ENCODE measurements at regions not wholly inside any gene's neighbourhood (a gene's known extent, or its start where the extent isn't known, plus 50 kb on each side); places are given as distances from the start of the nearest gene placed in this dataset.
"Not testable (repeated sequence)": the region's sequence is repeated elsewhere in the genome, so short reads cannot be mapped to it uniquely, and the experiment has no call there.

GRCh38 chr5:87735923-87736322, 323.2 kb upstream of the CCNH start:
- H3K4me3 ChIP-seq (ENCODE audit: control insufficient read depth, low read depth, low read length): no peak overlapping the region
- DNase-seq (ENCODE audit: low read depth): no peak
- TF ChIP-seq, protein P1, sequence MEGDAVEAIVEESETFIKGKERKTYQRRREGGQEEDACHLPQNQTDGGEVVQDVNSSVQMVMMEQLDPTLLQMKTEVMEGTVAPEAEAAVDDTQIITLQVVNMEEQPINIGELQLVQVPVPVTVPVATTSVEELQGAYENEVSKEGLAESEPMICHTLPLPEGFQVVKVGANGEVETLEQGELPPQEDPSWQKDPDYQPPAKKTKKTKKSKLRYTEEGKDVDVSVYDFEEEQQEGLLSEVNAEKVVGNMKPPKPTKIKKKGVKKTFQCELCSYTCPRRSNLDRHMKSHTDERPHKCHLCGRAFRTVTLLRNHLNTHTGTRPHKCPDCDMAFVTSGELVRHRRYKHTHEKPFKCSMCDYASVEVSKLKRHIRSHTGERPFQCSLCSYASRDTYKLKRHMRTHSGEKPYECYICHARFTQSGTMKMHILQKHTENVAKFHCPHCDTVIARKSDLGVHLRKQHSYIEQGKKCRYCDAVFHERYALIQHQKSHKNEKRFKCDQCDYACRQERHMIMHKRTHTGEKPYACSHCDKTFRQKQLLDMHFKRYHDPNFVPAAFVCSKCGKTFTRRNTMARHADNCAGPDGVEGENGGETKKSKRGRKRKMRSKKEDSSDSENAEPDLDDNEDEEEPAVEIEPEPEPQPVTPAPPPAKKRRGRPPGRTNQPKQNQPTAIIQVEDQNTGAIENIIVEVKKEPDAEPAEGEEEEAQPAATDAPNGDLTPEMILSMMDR (IDR thresholded peaks at IDR 0.05; ENCODE audit: control insufficient read depth, insufficient read depth, low read depth, low read length, missing control alignments): no peak

- DNase-seq (ENCODE audit: low read depth): no peak
- H3K4me3 ChIP-seq (ENCODE audit: control insufficient read depth, low read depth, low read length): no peak overlapping the region
- TF ChIP-seq, protein P1 (IDR thresholded peaks at IDR 0.05; ENCODE audit: control insufficient read depth, insufficient read depth, low read depth, low read length, missing control alignments): no peak
These were observed 321.2 kb upstream of the CCNH start for GRCh38 chr5:87733897-87734296.

DNA sequence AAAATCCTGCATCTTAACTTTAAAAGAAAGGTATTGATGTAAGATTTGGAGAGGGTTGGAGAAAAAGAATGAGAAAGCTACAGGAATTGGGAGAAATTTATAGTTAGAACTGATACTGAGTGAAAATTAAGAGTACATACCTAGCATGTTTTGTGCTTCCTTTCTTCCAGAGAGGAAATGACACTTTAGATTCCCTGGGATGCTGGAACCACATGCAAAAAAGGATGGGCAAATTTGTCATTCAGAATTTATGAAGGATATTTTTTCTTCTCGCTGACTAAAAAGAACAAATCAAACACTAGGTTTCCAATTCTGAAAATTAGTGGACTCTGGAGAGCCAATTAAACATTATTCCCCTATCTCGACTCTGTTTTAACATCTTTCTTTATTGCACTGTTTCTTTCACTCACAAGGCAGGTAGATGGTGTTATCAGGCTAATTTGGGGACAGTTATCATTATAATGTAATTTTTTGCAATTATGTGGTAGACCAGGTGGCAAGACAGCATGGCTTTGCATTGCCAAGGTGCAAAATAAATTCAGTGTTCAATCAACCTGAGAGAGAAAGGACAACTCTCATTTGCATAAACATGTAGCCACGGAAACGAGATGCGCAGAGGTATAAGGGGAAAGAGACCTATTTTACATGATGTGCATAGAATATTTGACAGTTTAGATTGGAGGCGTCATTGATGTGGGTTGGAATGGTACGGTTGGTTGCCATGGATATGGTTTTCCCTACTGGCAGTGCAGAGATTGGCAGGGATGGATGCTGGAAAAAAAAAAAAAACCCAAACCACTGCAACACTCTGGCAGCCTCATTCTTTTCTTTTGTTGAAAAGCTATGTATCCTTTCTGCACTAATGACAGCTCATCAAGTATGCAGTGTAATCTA, 320.4 kb upstream of the CCNH start:
- TF ChIP-seq, protein P1 (IDR thresholded peaks at IDR 0.05; ENCODE audit: control insufficient read depth, insufficient read depth, low read depth, low read length, missing control alignments): no peak
- no peak for DNase-seq (ENCODE audit: low read depth)
- no peak overlapping the region for H3K4me3 ChIP-seq (ENCODE audit: control insufficient read depth, low read depth, low read length)

DNA sequence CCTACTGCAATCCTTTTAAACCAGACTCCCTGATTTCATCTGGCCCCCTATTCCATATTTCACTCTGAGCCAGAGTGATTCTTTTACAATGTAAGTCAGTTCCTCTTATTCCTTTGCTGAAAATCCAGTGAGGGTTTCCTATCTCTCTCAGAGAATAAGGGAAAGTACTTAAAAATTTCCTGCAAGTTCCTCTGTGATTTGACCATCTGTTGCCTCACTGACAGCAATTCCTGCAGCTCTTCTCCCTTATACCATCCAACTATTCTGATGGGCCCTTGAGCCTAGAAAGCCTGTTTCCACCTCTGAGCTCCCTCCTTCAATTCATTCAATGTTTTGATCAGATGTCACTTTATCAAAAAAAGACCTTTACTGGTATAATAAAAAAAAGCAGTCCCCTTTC, 317.1 kb upstream of the CCNH start:
- no peak for DNase-seq (ENCODE audit: low read depth)
- TF ChIP-seq, protein P1 (IDR thresholded peaks at IDR 0.05; ENCODE audit: control insufficient read depth, insufficient read depth, low read depth, low read length, missing control alignments): no peak
- H3K4me3 ChIP-seq (ENCODE audit: control insufficient read depth, low read depth, low read length): no peak overlapping the region

- no peak for DNase-seq (ENCODE audit: low read depth)
- no peak overlapping the region for H3K4me3 ChIP-seq (ENCODE audit: control insufficient read depth, low read depth, low read length)
- TF ChIP-seq, protein P1 (IDR thresholded peaks at IDR 0.05; ENCODE audit: control insufficient read depth, insufficient read depth, low read depth, low read length, missing control alignments): no peak
These were observed 309.6 kb upstream of the CCNH start for GRCh38 chr5:87722286-87722685.

DNA sequence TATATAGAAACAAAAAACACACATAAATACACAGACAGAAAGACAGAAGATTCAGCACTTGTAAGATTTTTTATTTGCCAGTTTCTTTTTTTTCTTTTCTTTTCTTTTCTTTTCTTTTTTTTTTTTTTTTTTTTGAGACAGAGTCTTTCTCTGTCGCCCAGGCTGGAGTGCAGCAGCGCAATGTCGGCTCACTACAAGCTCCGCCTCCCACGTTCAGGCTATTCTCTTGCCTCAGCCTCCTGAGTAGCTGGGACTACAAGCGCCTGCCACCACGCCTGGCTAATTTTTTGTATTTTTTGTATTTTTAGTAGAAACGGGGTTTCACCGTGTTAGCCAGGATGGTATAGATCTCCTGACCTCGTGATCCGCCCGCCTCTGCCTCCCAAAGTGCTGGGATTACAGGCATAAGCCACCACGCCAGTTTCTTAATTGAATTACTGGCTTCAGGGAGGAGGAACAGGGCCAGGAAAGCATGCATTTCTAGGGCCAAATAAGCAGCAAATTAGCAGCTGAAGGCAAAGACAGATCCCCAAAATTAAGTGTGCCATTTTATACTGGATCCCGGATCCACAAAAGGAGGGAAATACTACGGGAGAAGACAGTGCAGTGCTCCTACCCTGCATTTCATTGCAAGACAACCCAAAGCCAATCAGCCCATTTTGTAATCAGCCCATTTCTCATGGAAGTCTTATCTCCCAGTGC, 305.6 kb upstream of the CCNH start:
- H3K4me3 ChIP-seq (ENCODE audit: control insufficient read depth, low read depth, low read length); DNase-seq (ENCODE audit: low read depth): not testable (repeated sequence)

DNA sequence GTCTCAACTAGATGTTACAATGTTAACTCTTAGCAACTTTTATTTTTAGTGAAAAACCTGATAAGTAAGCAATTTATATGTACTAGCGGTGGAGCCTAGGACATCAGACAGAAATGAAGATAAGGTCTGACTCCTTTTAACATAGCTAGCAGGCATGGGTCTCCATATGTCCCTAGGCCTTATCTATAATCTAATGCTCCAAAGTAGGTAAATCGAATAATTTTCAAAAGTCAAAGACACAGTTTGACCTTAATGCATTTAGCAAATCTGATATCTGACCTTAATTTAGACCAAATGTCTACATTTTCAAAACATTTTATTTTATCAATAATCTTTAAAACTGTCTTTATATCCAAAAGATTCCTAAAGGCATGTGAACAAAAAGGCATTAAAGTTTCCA, 305.0 kb upstream of the CCNH start:
- no peak for DNase-seq (ENCODE audit: low read depth)
- no peak overlapping the region for H3K4me3 ChIP-seq (ENCODE audit: control insufficient read depth, low read depth, low read length)
- TF ChIP-seq, protein P1 (IDR thresholded peaks at IDR 0.05; ENCODE audit: control insufficient read depth, insufficient read depth, low read depth, low read length, missing control alignments): no peak

All from AG09309 (cell line).